IMR-90 (cell line): ENCODE measurements at regions not wholly inside any gene's neighbourhood (a gene's known extent, or its start where the extent isn't known, plus 50 kb on each side); places are given as distances from the start of the nearest gene placed in this dataset.

Experiments used
- ATAC-seq: fragments of 200-7000 bp; cut with Tn5 transposase; 2 replicates; pipeline ENCODE4 v1.9.1; 2020; ENCODE audit warnings: low read depth, mild to moderate bottlenecking, moderate library complexity
- BruUV-seq: library from RNA; stranded (reverse); fragments of 400-500 nt; replicated peaks from 2 replicates; lab custom pipeline; 2021; lab: Mats Ljungman, UMichigan
- CTCF ChIA-PET: fragments of 300-600 bp; formaldehyde crosslinking; extraction: SDS; loops from one replicate; lab custom pipeline; 2021; ENCODE audit warnings: antibody characterized with exemption; lab: Yijun Ruan, JAX
- POLR2A ChIA-PET: fragments of 300-600 bp; sonication (Branson Sonifier 250); formaldehyde crosslinking; loops from one replicate; lab custom pipeline; 2022; ENCODE audit warnings: antibody characterized with exemption; ENCODE audit not compliant: unreplicated experiment; lab: Charles Lee
- DNase-seq: peaks from one replicate; pipeline ENCODE4 v3.0.0; 2013
- H2AFZ ChIP-seq: replicated peaks from 2 replicates; pipeline ENCODE3; 2013; ENCODE audit warnings: low read length, mild to moderate bottlenecking; ENCODE audit not compliant: poor library complexity
- H2AK5ac ChIP-seq: 2 replicates; pipeline ENCODE4 v1.6.1; 2013; ENCODE audit warnings: low read depth, low read length, inconsistent platforms
- H2AK9ac ChIP-seq: replicated peaks from 2 replicates; pipeline ENCODE3; 2013; ENCODE audit warnings: mild to moderate bottlenecking, low read depth, low read length, moderate library complexity; ENCODE audit not compliant: poor library complexity
- H2BK120ac ChIP-seq: 2 replicates; pipeline ENCODE4 v1.6.1; 2013; ENCODE audit warnings: low read depth, low read length, inconsistent platforms
- H2BK15ac ChIP-seq: 3 replicates; pipeline ENCODE4 v1.6.1; 2013; ENCODE audit warnings: low read depth, low read length, inconsistent platforms
- H2BK20ac ChIP-seq: 2 replicates; pipeline ENCODE4 v1.6.1; 2013; ENCODE audit warnings: low read depth, mild to moderate bottlenecking, inconsistent platforms, low read length, moderate library complexity
- H2BK5ac ChIP-seq: 2 replicates; pipeline ENCODE4 v1.6.1; 2013; ENCODE audit warnings: mild to moderate bottlenecking, low read depth, low read length, inconsistent platforms; ENCODE audit not compliant: poor library complexity, severe bottlenecking
- H3K14ac ChIP-seq: replicated peaks from 2 replicates; pipeline ENCODE4 v1.6.1; 2013; ENCODE audit warnings: low read depth, low read length, inconsistent platforms
- H3K18ac ChIP-seq: 2 replicates; pipeline ENCODE4 v1.6.1; 2013; ENCODE audit warnings: low read depth, low read length, control low read depth
- H3K23ac ChIP-seq: 2 replicates; pipeline ENCODE4 v1.6.1; 2013; ENCODE audit warnings: low read depth, low read length, inconsistent platforms
- H3K27ac ChIP-seq: 2 replicates; pipeline ENCODE4 v1.5.1; 2013; ENCODE audit warnings: mild to moderate bottlenecking, control low read depth, low read length; ENCODE audit not compliant: insufficient read depth
- H3K27me3 ChIP-seq: 2 replicates; pipeline ENCODE4 v1.6.1; 2013; ENCODE audit warnings: low read length; ENCODE audit not compliant: control insufficient read depth, insufficient read depth
- H3K36me3 ChIP-seq: 2 replicates; pipeline ENCODE4 v1.6.1; 2013; ENCODE audit warnings: low read length, mixed read lengths; ENCODE audit not compliant: control insufficient read depth, insufficient read depth
- H3K4ac ChIP-seq: 2 replicates; pipeline ENCODE4 v1.6.1; 2013; ENCODE audit warnings: low read depth, low read length, inconsistent platforms
- H3K4me1 ChIP-seq: 2 replicates; pipeline ENCODE4 v1.6.1; 2013; ENCODE audit warnings: low read length, mixed read lengths; ENCODE audit not compliant: control insufficient read depth, insufficient read depth
- H3K4me2 ChIP-seq: 2 replicates; pipeline ENCODE4 v1.6.1; 2013; ENCODE audit warnings: low read depth, mild to moderate bottlenecking, control low read depth, low read length, moderate library complexity
- H3K4me3 ChIP-seq: 2 replicates; pipeline ENCODE4 v1.5.1; 2013; ENCODE audit warnings: low read depth, mild to moderate bottlenecking, control low read depth, low read length, moderate library complexity; ENCODE audit not compliant: insufficient read depth
- H3K56ac ChIP-seq: 2 replicates; pipeline ENCODE4 v1.6.1; 2013; ENCODE audit warnings: low read length, inconsistent platforms; ENCODE audit not compliant: insufficient read depth; ENCODE audit errors: extremely low read depth
- H3K79me1 ChIP-seq, 2 experiments: 2 replicates each; pipeline ENCODE4 v1.6.1; 2013; ENCODE audit warnings: low read length in 2 of 2, inconsistent platforms in 1 of 2, low read depth in 1 of 2
- H3K9ac ChIP-seq: 2 replicates; pipeline ENCODE4 v1.6.1; 2013; ENCODE audit warnings: low read depth, low read length, control low read depth
- H3K9me1 ChIP-seq: 2 replicates; pipeline ENCODE4 v1.6.1; 2013; ENCODE audit warnings: low read length, inconsistent platforms; ENCODE audit not compliant: insufficient read depth
- H3K9me3 ChIP-seq: 2 replicates; pipeline ENCODE4 v1.6.1; 2013; ENCODE audit warnings: low read length; ENCODE audit not compliant: control insufficient read depth, insufficient read depth
- H4K20me1 ChIP-seq: 2 replicates; pipeline ENCODE4 v1.6.1; 2013; ENCODE audit warnings: low read length, inconsistent platforms; ENCODE audit not compliant: insufficient read depth
- H4K5ac ChIP-seq: 2 replicates; pipeline ENCODE4 v1.6.1; 2013; ENCODE audit warnings: mild to moderate bottlenecking, low read depth, low read length, control low read depth
- H4K8ac ChIP-seq, 2 experiments: 2 replicates each; pipeline ENCODE4 v1.6.1; 2013; ENCODE audit warnings: low read depth in 2 of 2, low read length in 2 of 2, control low read depth in 1 of 2, inconsistent platforms in 1 of 2
- H4K91ac ChIP-seq: 2 replicates; pipeline ENCODE4 v1.6.1; 2013; ENCODE audit warnings: low read depth, low read length, inconsistent platforms; ENCODE audit not compliant: insufficient read depth
- ELK1 ChIP-seq: fragments of 150-350 bp; IDR thresholded peaks from 2 replicates; pipeline ENCODE4 v1.6.1; 2016; ENCODE audit warnings: low read depth, mild to moderate bottlenecking, low read length, moderate library complexity, borderline replicate concordance
- MAZ ChIP-seq: IDR thresholded peaks from 2 replicates; pipeline ENCODE4 v1.6.1; 2012; ENCODE audit warnings: low read depth, mild to moderate bottlenecking, low read length, improper control_type of control experiment, moderate library complexity, borderline replicate concordance
- MXI1 ChIP-seq: IDR thresholded peaks from 2 replicates; pipeline ENCODE4 v1.6.1; 2012; ENCODE audit warnings: low read depth, mild to moderate bottlenecking, low read length, moderate library complexity, borderline replicate concordance
- RCOR1 ChIP-seq: IDR thresholded peaks from 2 replicates; pipeline ENCODE4 v1.6.1; 2012; ENCODE audit warnings: mild to moderate bottlenecking, low read length, improper control_type of control experiment; ENCODE audit not compliant: insufficient replicate concordance
- WGBS, 2 experiments: methylation state at CpG; one replicate each; pipeline versions ENCODE4 v1.1.5 to v1.1.7; 2013; ENCODE audit warnings: missing lambda C conversion rate in 2 of 2; ENCODE audit not compliant: insufficient read length in 1 of 2; ENCODE audit errors: extremely low coverage in 2 of 2; 5-methylcytosine and 5-hydroxymethylcytosine counted together
- dilution Hi-C: fragments of 300-500 bp; cut with HindIII; formaldehyde crosslinking; loops from one replicate; pipeline ENCODE4 v1.14.3; 2018; ENCODE audit warnings: low sequenced_read_pairs; ENCODE audit not compliant: unreplicated experiment
- in situ Hi-C: fragments of 300-500 bp; cut with MboI; formaldehyde crosslinking; loops from 3 replicates; pipeline ENCODE4 v1.14.3; 2019; ENCODE audit warnings: low sequenced_read_pairs, inconsistent platforms, mixed read lengths
- intact Hi-C: fragments of 100-400 bp; cut with micrococcal nuclease; formaldehyde crosslinking; loops from 2 replicates; pipeline ENCODE4 v1.10.0; 2022

- CTCF ChIA-PET = interaction anchor here (0.6 kb wide), 1 partner anchor 82 kb away, joined by 3 read pairs; no protein-coding TSS in a partner anchor
- dilution Hi-C loops = no loop called here
- H3K36me3 ChIP-seq = no peaks in the 10 kb centered on the region
- H3K4me3 ChIP-seq = no peak overlapping the region
- POLR2A ChIA-PET = no interaction called here
- H3K4me2 ChIP-seq = no peak overlapping the region
- 60% methylated on average over 1 of the region's 7 CpGs; no CpG with 5 or more reads in 1 of the 2 experiments for WGBS, 2 experiments
- peaks cover 25% of the 10 kb centered on the region for H3K27me3 ChIP-seq
- no peak overlapping the region for H2BK5ac ChIP-seq
- in situ Hi-C loops = no loop called here
- no peak overlapping the region for H4K91ac ChIP-seq
- no peaks in the 10 kb centered on the region for H4K20me1 ChIP-seq
- no peak overlapping the region for H3K56ac ChIP-seq
- H3K18ac ChIP-seq = no peak overlapping the region
- no peaks in the 10 kb centered on the region for H3K9me1 ChIP-seq
- H3K14ac ChIP-seq = no peak overlapping the region
- no peaks in the 10 kb centered on the region for H3K4me1 ChIP-seq
- no peak overlapping the region for H2BK120ac ChIP-seq
- no peak overlapping the region for H2BK20ac ChIP-seq
- no peaks in the 10 kb centered on the region; the same call in 1 of the 2 replicates for H3K9me3 ChIP-seq
- no peak overlapping the region for H2AK9ac ChIP-seq
- H3K27ac ChIP-seq = no peak overlapping the region
- no peak for ATAC-seq
- no peak overlapping the region for H4K5ac ChIP-seq
- no peak overlapping the region for H3K9ac ChIP-seq
- no peak overlapping the region for H4K8ac ChIP-seq
- BruUV-seq = no TSS peak
- TF ChIP-seq RCOR1 (no peak), ELK1 (no peak), MAZ (no peak), MXI1 (no peak)
- H2BK15ac ChIP-seq = no peak overlapping the region
- H3K4ac ChIP-seq = no peak overlapping the region
- DNase-seq = no peak
- intact Hi-C loops = no loop called here
- no peak overlapping the region for H2AFZ ChIP-seq
- H3K79me1 ChIP-seq = no peaks in the 10 kb centered on the region
- no peak overlapping the region for H2AK5ac ChIP-seq
- H3K23ac ChIP-seq = no peak overlapping the region
Observed at GRCh38 chr9:96163161-96163560, 138.8 kb downstream of the HSD17B3 start.
